ENCODE measurements at regions not wholly inside any gene's neighbourhood (a gene's known extent, or its start where the extent isn't known, plus 50 kb on each side); places are given as distances from the start of the nearest gene placed in this dataset.

DNA sequence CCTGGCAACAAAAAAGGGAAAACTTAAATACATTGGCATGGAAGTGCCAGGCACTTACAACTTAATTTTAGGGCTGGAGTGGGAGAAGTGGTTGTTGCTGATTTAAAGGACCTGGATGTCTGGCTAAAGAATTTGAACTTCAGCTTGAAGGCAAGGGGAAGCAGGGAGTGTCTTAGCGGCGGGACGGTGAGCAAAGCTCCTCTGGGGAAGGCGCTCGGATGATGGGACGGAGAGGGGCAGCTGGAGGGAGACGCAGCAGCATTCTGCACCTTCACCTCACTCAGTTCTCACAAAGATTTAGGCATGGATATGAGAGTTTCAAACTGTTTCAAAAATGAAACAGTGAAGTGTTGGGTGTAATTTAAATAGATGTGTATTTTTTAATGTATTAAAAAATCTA is 967.1 kb downstream of the BRD1 start:
- Histone ChIP-seq H3K79me2 (ENCODE audit: low read length) (no peaks in the 10 kb centered on the region), H3K27ac (ENCODE audit: low read length) (no peak overlapping the region), H3K27me3 (replicated peaks; ENCODE audit: insufficient read depth, low read length) (peaks cover 74% of the 10 kb centered on the region), H3K9me2 (replicated peaks; ENCODE audit: insufficient read depth, low read length) (no peaks in the 10 kb centered on the region), H3K4me1 (ENCODE audit: low read length) (no peaks in the 10 kb centered on the region), H3F3A (ENCODE audit: insufficient read depth, low read length) (no peaks in the 10 kb centered on the region), H4K20me1 (ENCODE audit: insufficient read depth, low read length) (no peaks in the 10 kb centered on the region), H3K9ac (ENCODE audit: low read length) (no peak overlapping the region), H3K36me3 (replicated peaks; ENCODE audit: insufficient read depth, low read length) (no peaks in the 10 kb centered on the region), H3K4me3 (ENCODE audit: low read length) (no peak overlapping the region), H3K4me2 (ENCODE audit: low read depth, low read length) (no peak overlapping the region), H3K9me3 (replicated peaks; ENCODE audit: insufficient read depth, low read length) (no peaks in the 10 kb centered on the region), H2AFZ (ENCODE audit: low read length) (no peak overlapping the region)
- TF ChIP-seq EZH2 (optimal IDR thresholded peaks at IDR 0.05; ENCODE audit: low read depth, low read length) (no peak), EZH2phosphoT487 (IDR thresholded peaks at IDR 0.05; ENCODE audit: low read length) (no peak)
- TF ChIP-seq, protein P1, sequence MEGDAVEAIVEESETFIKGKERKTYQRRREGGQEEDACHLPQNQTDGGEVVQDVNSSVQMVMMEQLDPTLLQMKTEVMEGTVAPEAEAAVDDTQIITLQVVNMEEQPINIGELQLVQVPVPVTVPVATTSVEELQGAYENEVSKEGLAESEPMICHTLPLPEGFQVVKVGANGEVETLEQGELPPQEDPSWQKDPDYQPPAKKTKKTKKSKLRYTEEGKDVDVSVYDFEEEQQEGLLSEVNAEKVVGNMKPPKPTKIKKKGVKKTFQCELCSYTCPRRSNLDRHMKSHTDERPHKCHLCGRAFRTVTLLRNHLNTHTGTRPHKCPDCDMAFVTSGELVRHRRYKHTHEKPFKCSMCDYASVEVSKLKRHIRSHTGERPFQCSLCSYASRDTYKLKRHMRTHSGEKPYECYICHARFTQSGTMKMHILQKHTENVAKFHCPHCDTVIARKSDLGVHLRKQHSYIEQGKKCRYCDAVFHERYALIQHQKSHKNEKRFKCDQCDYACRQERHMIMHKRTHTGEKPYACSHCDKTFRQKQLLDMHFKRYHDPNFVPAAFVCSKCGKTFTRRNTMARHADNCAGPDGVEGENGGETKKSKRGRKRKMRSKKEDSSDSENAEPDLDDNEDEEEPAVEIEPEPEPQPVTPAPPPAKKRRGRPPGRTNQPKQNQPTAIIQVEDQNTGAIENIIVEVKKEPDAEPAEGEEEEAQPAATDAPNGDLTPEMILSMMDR (IDR thresholded peaks at IDR 0.05; ENCODE audit: low read length): no peak
- DNase-seq: no peak

DNA sequence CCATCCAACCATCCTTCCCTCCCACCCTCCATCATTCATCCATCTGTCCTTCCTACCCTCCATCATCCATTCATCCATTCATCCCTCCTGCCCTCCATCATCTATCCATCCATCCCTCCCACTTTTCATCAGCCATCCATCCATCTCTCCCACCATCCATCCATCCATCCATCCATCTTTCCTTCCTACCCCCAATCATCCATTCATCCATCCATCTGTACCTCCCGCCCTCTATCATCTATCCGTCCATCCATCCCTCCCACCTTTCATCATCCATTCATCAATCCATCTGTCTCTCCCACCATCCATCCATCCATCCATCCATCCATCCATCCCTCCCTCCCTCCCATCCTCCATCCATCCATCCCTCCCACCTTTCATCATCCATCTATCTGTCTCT is 968.8 kb downstream of the BRD1 start:
- H4K20me1 ChIP-seq (ENCODE audit: insufficient read depth, low read length): no peaks in the 10 kb centered on the region
- no peaks in the 10 kb centered on the region for H3F3A ChIP-seq (ENCODE audit: insufficient read depth, low read length)
- TF ChIP-seq EZH2 (optimal IDR thresholded peaks at IDR 0.05; ENCODE audit: low read depth, low read length): no peak
- TF ChIP-seq, protein P1 (IDR thresholded peaks at IDR 0.05; ENCODE audit: low read length): no peak
- no peak for TF ChIP-seq EZH2phosphoT487 (IDR thresholded peaks at IDR 0.05; ENCODE audit: low read length)
- no peaks in the 10 kb centered on the region for H3K9me3 ChIP-seq (replicated peaks; ENCODE audit: insufficient read depth, low read length)
- no peaks in the 10 kb centered on the region for H3K36me3 ChIP-seq (replicated peaks; ENCODE audit: insufficient read depth, low read length)
- H3K4me1 ChIP-seq (ENCODE audit: low read length): no peaks in the 10 kb centered on the region
- H3K4me3 ChIP-seq (ENCODE audit: low read length): no peak overlapping the region
- no peaks in the 10 kb centered on the region for H3K79me2 ChIP-seq (ENCODE audit: low read length)
- H3K9me2 ChIP-seq (replicated peaks; ENCODE audit: insufficient read depth, low read length): no peaks in the 10 kb centered on the region
- H2AFZ ChIP-seq (ENCODE audit: low read length): no peak overlapping the region
- H3K27ac ChIP-seq (ENCODE audit: low read length): no peak overlapping the region
- no peak for DNase-seq
- H3K4me2 ChIP-seq (ENCODE audit: low read depth, low read length): no peak overlapping the region
- H3K27me3 ChIP-seq (replicated peaks; ENCODE audit: insufficient read depth, low read length): peaks cover 65% of the 10 kb centered on the region
- H3K9ac ChIP-seq (ENCODE audit: low read length): no peak overlapping the region

DNA sequence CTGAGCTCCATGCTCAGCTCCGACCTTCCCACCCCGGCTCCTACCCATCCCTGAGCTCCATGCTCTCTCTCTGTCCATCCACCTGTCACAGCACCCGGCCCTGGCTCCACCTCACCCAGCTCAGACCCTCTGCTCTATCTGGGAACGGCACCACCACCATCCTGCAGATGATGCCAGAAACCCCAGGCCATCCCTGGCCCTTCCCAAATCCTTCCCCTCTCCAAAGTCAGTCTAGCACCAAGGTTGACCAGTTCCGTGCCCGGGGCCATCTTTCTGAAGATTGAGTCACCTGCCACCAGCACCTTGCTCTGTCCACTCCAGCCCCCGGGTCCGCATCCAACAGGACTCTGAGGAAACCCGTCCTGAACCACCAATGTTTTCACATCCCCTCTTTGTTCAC is 969.6 kb downstream of the BRD1 start:
- H3K27ac ChIP-seq (ENCODE audit: low read length): no peak overlapping the region
- H3K4me2 ChIP-seq (ENCODE audit: low read depth, low read length): no peak overlapping the region
- H3K36me3 ChIP-seq (replicated peaks; ENCODE audit: insufficient read depth, low read length): no peaks in the 10 kb centered on the region
- no peaks in the 10 kb centered on the region for H4K20me1 ChIP-seq (ENCODE audit: insufficient read depth, low read length)
- H3K9me3 ChIP-seq (replicated peaks; ENCODE audit: insufficient read depth, low read length): no peaks in the 10 kb centered on the region
- H3K9ac ChIP-seq (ENCODE audit: low read length): no peak overlapping the region
- no peaks in the 10 kb centered on the region for H3K9me2 ChIP-seq (replicated peaks; ENCODE audit: insufficient read depth, low read length)
- no peak overlapping the region for H2AFZ ChIP-seq (ENCODE audit: low read length)
- peaks cover 62% of the 10 kb centered on the region for H3K27me3 ChIP-seq (replicated peaks; ENCODE audit: insufficient read depth, low read length)
- no peak for DNase-seq
- no peaks in the 10 kb centered on the region for H3K79me2 ChIP-seq (ENCODE audit: low read length)
- TF ChIP-seq, protein P1 (IDR thresholded peaks at IDR 0.05; ENCODE audit: low read length): no peak
- TF ChIP-seq EZH2 (optimal IDR thresholded peaks at IDR 0.05; ENCODE audit: low read depth, low read length): no peak
- TF ChIP-seq EZH2phosphoT487 (IDR thresholded peaks at IDR 0.05; ENCODE audit: low read length): no peak
- no peak overlapping the region for H3K4me3 ChIP-seq (ENCODE audit: low read length)
- H3K4me1 ChIP-seq (ENCODE audit: low read length): no peaks in the 10 kb centered on the region
- H3F3A ChIP-seq (ENCODE audit: insufficient read depth, low read length): no peaks in the 10 kb centered on the region

Data from MM.1S (cell line).